Lower lobe of right lung (tissue), 2 donors: ENCODE measurements at regions not wholly inside any gene's neighbourhood (a gene's known extent, or its start where the extent isn't known, plus 50 kb on each side); places are given as distances from the start of the nearest gene placed in this dataset.

ENCODE experiments used
- ATAC-seq, 2 donors: fragments of 200-7000 bp; cut with Tn5 transposase; one replicate each; pipeline ENCODE4 v1.9.1; 2020 to 2022; ENCODE audit warnings: mild to moderate bottlenecking in 2 of 2, moderate library complexity in 2 of 2
- DNase-seq: peaks from one replicate; pipeline ENCODE4 v3.0.0-alpha.2; 2020
- H3K27ac ChIP-seq: fragments of 200-600 bp; one replicate; pipeline ENCODE4 v1.8.0; 2022
- H3K27me3 ChIP-seq: fragments of 200-600 bp; one replicate; pipeline ENCODE4 v1.8.0; 2022; ENCODE audit warnings: low read depth
- H3K36me3 ChIP-seq: fragments of 200-600 bp; one replicate; pipeline ENCODE4 v1.8.0; 2022; ENCODE audit warnings: mild to moderate bottlenecking
- H3K4me1 ChIP-seq: fragments of 200-600 bp; one replicate; pipeline ENCODE4 v1.8.0; 2022
- H3K4me3 ChIP-seq: fragments of 200-600 bp; one replicate; pipeline ENCODE4 v1.8.0; 2022; ENCODE audit warnings: mild to moderate bottlenecking
- H3K9me3 ChIP-seq: fragments of 200-600 bp; one replicate; pipeline ENCODE4 v1.8.0; 2022
- intact Hi-C: fragments of 100-400 bp; cut with DNase I; formaldehyde crosslinking; loops from one replicate; pipeline ENCODE4 v1.11.0; 2022
- TF ChIP-seq, protein P1 (sequence below): fragments of 200-600 bp; IDR thresholded peaks from one replicate; pipeline ENCODE4 v1.8.0; 2022; ENCODE audit warnings: antibody characterized with exemption, mild to moderate bottlenecking
- donor health status: DM: no; HTN: yes; CAD: no; lungs with severe emphysema.

DNA sequence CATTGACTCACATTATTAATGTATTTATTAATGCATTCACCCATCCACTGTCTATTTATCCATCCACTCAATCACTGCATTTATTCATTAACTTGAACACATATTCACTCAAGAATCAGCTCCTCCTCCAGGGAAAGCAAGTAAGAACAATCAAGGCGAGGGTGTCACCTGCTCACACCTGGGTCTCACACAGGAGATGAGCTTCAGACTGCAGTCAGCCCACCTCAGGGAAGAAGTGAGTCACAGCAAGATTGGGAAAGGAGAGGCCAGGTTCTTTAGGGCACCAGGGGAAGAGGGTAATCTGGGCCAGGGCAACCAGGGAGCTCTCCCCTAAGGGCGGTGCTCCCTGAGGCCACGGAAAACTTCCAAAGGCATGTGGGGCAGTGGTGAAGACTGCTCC, 367.3 kb downstream of the BCL11B start:
- Histone ChIP-seq H3K9me3 (no peaks in the 10 kb centered on the region), H3K27me3 (no peaks in the 10 kb centered on the region), H3K4me1 (no peaks in the 10 kb centered on the region), H3K4me3 (no peak overlapping the region), H3K36me3 (no peaks in the 10 kb centered on the region), H3K27ac (no peak overlapping the region)
- DNase-seq (no peak), ATAC-seq (no peak)
- TF ChIP-seq, protein P1, sequence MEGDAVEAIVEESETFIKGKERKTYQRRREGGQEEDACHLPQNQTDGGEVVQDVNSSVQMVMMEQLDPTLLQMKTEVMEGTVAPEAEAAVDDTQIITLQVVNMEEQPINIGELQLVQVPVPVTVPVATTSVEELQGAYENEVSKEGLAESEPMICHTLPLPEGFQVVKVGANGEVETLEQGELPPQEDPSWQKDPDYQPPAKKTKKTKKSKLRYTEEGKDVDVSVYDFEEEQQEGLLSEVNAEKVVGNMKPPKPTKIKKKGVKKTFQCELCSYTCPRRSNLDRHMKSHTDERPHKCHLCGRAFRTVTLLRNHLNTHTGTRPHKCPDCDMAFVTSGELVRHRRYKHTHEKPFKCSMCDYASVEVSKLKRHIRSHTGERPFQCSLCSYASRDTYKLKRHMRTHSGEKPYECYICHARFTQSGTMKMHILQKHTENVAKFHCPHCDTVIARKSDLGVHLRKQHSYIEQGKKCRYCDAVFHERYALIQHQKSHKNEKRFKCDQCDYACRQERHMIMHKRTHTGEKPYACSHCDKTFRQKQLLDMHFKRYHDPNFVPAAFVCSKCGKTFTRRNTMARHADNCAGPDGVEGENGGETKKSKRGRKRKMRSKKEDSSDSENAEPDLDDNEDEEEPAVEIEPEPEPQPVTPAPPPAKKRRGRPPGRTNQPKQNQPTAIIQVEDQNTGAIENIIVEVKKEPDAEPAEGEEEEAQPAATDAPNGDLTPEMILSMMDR: no peak
- intact Hi-C loops: no loop called here

DNA sequence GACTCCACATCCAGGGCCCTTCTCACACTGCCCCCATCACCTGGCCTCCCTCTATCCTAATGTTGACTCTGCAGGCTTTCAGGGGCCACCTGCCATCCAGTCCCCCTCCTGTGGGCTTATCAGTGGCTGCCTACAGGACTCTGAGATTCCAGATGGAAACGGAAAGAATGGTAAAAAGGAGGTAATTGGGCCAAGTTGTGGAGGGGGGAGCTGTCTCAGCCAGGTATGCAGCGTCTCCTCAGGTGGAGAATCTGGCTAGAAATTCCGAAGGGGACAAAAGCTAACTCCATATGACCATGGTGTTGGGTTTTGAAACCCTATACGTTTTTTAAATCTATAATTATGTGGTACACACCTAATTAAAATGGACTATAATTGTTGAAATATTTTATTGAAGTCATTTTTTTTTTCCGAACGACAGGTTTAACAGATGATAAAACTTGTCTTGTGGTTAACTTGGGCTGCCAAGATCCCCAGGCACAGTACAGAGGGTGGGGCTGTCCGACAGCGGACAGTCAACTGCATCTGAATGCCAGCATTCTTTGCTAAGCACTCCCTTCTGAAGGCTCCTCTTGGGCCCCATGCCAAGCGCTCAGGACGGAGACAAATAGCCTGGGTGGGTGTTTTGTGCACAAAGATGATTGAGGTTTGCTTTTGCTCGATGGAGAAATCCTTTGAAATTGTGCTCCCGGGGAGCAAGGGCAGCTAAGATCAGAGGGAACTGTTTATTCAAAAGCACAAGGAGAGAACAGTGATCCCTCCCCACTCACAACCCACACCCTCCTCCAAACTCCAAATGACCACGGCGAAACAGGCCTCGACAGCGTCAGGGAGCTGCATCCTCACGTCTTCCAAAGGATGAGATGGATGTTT, 365.6 kb downstream of the BCL11B start:
- Histone ChIP-seq H3K27ac (no peak overlapping the region), H3K9me3 (no peaks in the 10 kb centered on the region), H3K4me3 (no peak overlapping the region), H3K36me3 (no peaks in the 10 kb centered on the region), H3K4me1 (no peaks in the 10 kb centered on the region), H3K27me3 (no peaks in the 10 kb centered on the region)
- ATAC-seq (peak in 1 of 2 donors; percentile 15), DNase-seq (no peak)
- intact Hi-C loops: no loop called here
- TF ChIP-seq, protein P1: no peak

DNA sequence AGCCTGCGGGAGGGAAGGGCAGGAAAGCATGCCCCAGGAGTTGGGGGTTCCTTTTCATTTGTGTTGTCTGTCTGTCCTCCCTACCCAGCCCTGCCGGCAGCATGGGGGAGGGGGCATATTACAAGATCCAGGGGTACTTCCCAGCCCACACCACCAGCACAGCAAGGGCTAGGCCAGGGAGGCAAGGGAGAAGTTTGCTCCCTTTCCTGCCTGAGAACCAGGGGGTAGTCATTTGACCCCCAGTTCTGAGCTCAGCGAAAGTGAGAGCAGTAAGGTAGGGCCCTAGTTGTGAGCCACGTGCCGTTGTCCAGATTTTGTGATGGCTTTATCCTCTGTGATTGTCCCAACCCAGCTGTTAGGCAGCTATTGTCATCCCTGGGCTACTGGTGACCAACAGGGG, 364.7 kb downstream of the BCL11B start:
- Histone ChIP-seq H3K27me3 (no peaks in the 10 kb centered on the region), H3K9me3 (no peaks in the 10 kb centered on the region), H3K4me1 (no peaks in the 10 kb centered on the region), H3K27ac (no peak overlapping the region), H3K4me3 (no peak overlapping the region), H3K36me3 (no peaks in the 10 kb centered on the region)
- intact Hi-C loops: no loop called here
- DNase-seq: no peak
- TF ChIP-seq, protein P1: no peak
- no peak for ATAC-seq

DNA sequence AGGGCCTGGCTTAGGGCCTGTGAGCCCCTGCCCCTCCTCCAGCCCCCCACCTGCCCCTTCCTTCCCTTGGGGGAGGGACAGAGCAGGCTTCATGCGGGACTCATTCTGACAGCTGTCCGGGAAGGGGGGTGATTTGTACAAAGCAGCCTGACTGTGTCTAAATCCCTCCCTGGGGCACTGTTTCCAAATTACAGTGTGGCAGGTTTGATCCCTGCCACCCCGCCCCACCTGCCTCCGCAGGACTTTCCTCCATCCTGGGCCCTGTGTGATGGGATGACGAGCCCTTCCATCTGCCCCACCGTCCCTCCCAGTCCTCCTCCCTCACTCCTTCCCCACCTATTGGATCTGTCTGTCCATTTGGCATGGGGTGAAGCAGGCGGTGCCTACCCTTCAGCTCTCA, 363.9 kb downstream of the BCL11B start:
- H3K9me3 ChIP-seq: no peaks in the 10 kb centered on the region
- intact Hi-C loops: no loop called here
- H3K27me3 ChIP-seq: no peaks in the 10 kb centered on the region
- DNase-seq: no peak
- no peaks in the 10 kb centered on the region for H3K36me3 ChIP-seq
- H3K4me1 ChIP-seq: no peaks in the 10 kb centered on the region
- TF ChIP-seq, protein P1: no peak
- no peak for ATAC-seq
- H3K4me3 ChIP-seq: no peak overlapping the region
- H3K27ac ChIP-seq: no peak overlapping the region

DNA sequence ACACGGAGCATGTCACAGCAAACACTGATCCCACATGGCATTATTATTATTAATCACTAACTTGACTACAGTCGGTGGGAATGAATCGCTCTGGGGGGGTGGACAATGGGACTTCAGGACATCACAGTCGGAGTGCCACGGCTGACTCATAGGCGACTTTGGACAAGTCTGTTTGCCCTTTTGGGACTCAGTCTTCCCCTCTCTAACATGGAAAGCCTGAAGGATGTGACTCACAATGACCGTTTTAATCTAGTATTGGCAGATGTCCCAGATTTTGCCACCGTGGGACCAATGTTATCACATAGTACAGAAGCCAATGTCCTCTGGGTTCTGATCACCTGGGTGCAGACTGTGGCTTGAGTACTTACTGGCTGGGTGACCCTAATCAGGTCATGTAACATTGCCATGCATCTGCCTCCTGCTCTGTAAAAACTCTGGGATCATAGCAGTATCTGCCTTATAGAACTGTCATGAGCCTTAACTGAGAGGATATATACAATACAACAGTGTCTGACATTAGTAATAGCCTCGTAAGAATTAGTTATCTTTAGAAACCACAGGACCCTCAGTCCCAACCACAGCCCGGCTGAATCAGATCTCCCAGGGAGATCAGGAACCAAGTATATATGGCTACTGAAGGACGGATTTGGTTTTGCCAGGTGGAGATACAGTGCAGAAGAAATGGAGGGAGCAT, 362.6 kb downstream of the BCL11B start:
- H3K4me1 ChIP-seq: no peaks in the 10 kb centered on the region
- intact Hi-C loops: no loop called here
- TF ChIP-seq, protein P1: no peak
- H3K4me3 ChIP-seq: no peak overlapping the region
- H3K36me3 ChIP-seq: no peaks in the 10 kb centered on the region
- no peak for DNase-seq
- no peak for ATAC-seq
- no peaks in the 10 kb centered on the region for H3K27me3 ChIP-seq
- no peak overlapping the region for H3K27ac ChIP-seq
- no peaks in the 10 kb centered on the region for H3K9me3 ChIP-seq
